ENCODE measurements at regions not wholly inside any gene's neighbourhood (a gene's known extent, or its start where the extent isn't known, plus 50 kb on each side); places are given as distances from the start of the nearest gene placed in this dataset.

GRCh38 chr10:33880291-33880690 lies 545.8 kb upstream of the NRP1 start:
- TF ChIP-seq ZBTB7A (IDR thresholded peaks at IDR 0.05; ENCODE audit: low read depth) (no peak), FOXM1 (IDR thresholded peaks at IDR 0.05; ENCODE audit: borderline replicate concordance, low read depth) (no peak), CREB1 (IDR thresholded peaks at IDR 0.05; ENCODE audit: low read depth) (no peak), RAD21 (IDR thresholded peaks at IDR 0.05; ENCODE audit: low read depth) (no peak), EGR1 (IDR thresholded peaks at IDR 0.05) (no peak), CEBPB (IDR thresholded peaks at IDR 0.05) (no peak), TAF1 (IDR thresholded peaks at IDR 0.05; ENCODE audit: low read depth) (no peak), NFIC (IDR thresholded peaks at IDR 0.05) (no peak), TCF12 (IDR thresholded peaks at IDR 0.05; ENCODE audit: low read depth) (no peak), TEAD4 (IDR thresholded peaks at IDR 0.05) (no peak), YY1 (IDR thresholded peaks at IDR 0.05; ENCODE audit: low read depth) (no peak), EP300 (IDR thresholded peaks at IDR 0.05; ENCODE audit: borderline replicate concordance) (no peak)
- TF ChIP-seq, protein P1, sequence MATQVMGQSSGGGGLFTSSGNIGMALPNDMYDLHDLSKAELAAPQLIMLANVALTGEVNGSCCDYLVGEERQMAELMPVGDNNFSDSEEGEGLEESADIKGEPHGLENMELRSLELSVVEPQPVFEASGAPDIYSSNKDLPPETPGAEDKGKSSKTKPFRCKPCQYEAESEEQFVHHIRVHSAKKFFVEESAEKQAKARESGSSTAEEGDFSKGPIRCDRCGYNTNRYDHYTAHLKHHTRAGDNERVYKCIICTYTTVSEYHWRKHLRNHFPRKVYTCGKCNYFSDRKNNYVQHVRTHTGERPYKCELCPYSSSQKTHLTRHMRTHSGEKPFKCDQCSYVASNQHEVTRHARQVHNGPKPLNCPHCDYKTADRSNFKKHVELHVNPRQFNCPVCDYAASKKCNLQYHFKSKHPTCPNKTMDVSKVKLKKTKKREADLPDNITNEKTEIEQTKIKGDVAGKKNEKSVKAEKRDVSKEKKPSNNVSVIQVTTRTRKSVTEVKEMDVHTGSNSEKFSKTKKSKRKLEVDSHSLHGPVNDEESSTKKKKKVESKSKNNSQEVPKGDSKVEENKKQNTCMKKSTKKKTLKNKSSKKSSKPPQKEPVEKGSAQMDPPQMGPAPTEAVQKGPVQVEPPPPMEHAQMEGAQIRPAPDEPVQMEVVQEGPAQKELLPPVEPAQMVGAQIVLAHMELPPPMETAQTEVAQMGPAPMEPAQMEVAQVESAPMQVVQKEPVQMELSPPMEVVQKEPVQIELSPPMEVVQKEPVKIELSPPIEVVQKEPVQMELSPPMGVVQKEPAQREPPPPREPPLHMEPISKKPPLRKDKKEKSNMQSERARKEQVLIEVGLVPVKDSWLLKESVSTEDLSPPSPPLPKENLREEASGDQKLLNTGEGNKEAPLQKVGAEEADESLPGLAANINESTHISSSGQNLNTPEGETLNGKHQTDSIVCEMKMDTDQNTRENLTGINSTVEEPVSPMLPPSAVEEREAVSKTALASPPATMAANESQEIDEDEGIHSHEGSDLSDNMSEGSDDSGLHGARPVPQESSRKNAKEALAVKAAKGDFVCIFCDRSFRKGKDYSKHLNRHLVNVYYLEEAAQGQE (IDR thresholded peaks at IDR 0.05; ENCODE audit: low read depth) = no peak
- TF ChIP-seq, protein P2, sequence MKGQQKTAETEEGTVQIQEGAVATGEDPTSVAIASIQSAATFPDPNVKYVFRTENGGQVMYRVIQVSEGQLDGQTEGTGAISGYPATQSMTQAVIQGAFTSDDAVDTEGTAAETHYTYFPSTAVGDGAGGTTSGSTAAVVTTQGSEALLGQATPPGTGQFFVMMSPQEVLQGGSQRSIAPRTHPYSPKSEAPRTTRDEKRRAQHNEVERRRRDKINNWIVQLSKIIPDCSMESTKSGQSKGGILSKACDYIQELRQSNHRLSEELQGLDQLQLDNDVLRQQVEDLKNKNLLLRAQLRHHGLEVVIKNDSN (IDR thresholded peaks at IDR 0.05) = no peak
- TF ChIP-seq, protein P3, sequence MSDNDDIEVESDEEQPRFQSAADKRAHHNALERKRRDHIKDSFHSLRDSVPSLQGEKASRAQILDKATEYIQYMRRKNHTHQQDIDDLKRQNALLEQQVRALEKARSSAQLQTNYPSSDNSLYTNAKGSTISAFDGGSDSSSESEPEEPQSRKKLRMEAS (IDR thresholded peaks at IDR 0.05) = no peak

DNA sequence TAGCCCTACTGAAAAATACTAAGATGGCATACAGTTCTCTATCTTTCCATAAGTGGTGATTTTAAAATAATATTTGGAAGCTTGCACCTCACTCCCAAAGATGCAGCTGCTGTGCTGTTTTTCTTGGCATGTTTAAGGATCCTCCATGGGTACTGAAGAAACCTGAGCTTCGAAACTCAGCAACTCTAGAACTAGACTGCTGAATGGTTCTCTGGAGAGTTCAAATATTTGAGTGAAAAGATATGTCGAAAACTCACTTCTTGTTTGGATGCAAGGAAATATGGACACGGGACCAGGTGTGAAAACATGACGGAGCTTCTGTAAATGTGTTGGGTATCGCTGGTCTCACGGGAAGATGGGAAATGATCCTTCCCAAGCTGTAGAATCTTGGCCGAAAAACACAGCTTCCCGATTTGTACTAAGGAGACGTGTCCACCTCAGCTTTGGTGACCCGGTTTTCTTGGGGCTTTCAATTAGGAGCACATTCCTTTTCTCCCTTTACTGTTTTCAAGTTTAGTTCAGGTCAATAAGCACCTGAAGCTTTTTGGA lies 543.8 kb upstream of the NRP1 start:
- no peak for TF ChIP-seq EP300 (IDR thresholded peaks at IDR 0.05; ENCODE audit: borderline replicate concordance)
- TF ChIP-seq NFIC (IDR thresholded peaks at IDR 0.05) = no peak
- no peak for TF ChIP-seq CEBPB (IDR thresholded peaks at IDR 0.05)
- TF ChIP-seq TCF12 (IDR thresholded peaks at IDR 0.05; ENCODE audit: low read depth) = no peak
- TF ChIP-seq ZBTB7A (IDR thresholded peaks at IDR 0.05; ENCODE audit: low read depth) = no peak
- TF ChIP-seq TEAD4 (IDR thresholded peaks at IDR 0.05) = no peak
- TF ChIP-seq, protein P2 (IDR thresholded peaks at IDR 0.05) = no peak
- TF ChIP-seq RAD21 (IDR thresholded peaks at IDR 0.05; ENCODE audit: low read depth) = no peak

- TF ChIP-seq CEBPB (IDR thresholded peaks at IDR 0.05) (no peak), NFIC (IDR thresholded peaks at IDR 0.05) (no peak), FOXM1 (IDR thresholded peaks at IDR 0.05; ENCODE audit: borderline replicate concordance, low read depth) (no peak), TEAD4 (IDR thresholded peaks at IDR 0.05) (no peak), YY1 (IDR thresholded peaks at IDR 0.05; ENCODE audit: low read depth) (no peak), ZBTB7A (IDR thresholded peaks at IDR 0.05; ENCODE audit: low read depth) (no peak), EGR1 (IDR thresholded peaks at IDR 0.05) (no peak), EP300 (IDR thresholded peaks at IDR 0.05; ENCODE audit: borderline replicate concordance) (no peak), TAF1 (IDR thresholded peaks at IDR 0.05; ENCODE audit: low read depth) (no peak), TCF12 (IDR thresholded peaks at IDR 0.05; ENCODE audit: low read depth) (no peak), RAD21 (IDR thresholded peaks at IDR 0.05; ENCODE audit: low read depth) (no peak), CREB1 (IDR thresholded peaks at IDR 0.05; ENCODE audit: low read depth) (no peak)
- TF ChIP-seq, protein P1 (IDR thresholded peaks at IDR 0.05; ENCODE audit: low read depth) = no peak
- TF ChIP-seq, protein P3 (IDR thresholded peaks at IDR 0.05) = no peak
- TF ChIP-seq, protein P2 (IDR thresholded peaks at IDR 0.05) = no peak
Observed at GRCh38 chr10:33876584-33877400, 542.3 kb upstream of the NRP1 start.

DNA sequence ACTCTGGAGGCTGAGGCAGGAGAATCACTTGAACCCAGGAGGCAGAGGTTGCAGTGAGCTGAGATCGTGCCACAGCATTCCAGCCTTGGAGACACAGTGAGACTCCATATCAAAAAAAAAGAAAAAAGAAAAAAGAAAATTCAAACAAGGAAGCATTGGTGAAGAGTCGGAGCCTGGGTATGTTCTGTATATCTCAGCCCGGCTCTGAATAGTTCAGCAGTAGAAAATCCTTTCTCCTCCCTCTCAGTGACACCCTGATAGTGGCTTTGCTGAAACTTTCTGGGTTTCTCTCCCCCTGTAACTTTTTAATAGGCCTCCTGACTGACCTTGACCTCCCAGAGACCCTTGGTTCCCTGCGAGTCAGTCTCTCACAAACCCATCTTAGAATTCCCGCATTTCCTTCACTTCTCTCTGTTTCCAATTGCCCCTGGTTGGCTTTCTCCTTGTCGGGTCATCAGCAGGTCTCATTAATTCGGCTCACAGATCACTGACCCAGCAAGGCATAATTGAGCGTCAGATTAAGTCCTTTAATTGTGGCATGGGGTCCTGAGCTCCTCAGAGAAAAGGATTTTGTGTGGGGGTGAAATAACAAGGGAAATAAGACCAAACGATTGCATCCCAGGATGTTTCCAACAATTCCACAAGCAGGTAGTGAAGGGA lies 541.6 kb upstream of the NRP1 start:
- no peak for TF ChIP-seq TEAD4 (IDR thresholded peaks at IDR 0.05)
- no peak for TF ChIP-seq EP300 (IDR thresholded peaks at IDR 0.05; ENCODE audit: borderline replicate concordance)
- TF ChIP-seq, protein P3 (IDR thresholded peaks at IDR 0.05) = no peak
- TF ChIP-seq TAF1 (IDR thresholded peaks at IDR 0.05; ENCODE audit: low read depth) = no peak
- TF ChIP-seq NFIC (IDR thresholded peaks at IDR 0.05) = no peak
- no peak for TF ChIP-seq ZBTB7A (IDR thresholded peaks at IDR 0.05; ENCODE audit: low read depth)
- TF ChIP-seq FOXM1 (IDR thresholded peaks at IDR 0.05; ENCODE audit: borderline replicate concordance, low read depth) = no peak
- TF ChIP-seq TCF12 (IDR thresholded peaks at IDR 0.05; ENCODE audit: low read depth) = no peak
- no peak for TF ChIP-seq RAD21 (IDR thresholded peaks at IDR 0.05; ENCODE audit: low read depth)
